Right lobe of liver (tissue), 4 donors: ENCODE measurements at regions not wholly inside any gene's neighbourhood (a gene's known extent, or its start where the extent isn't known, plus 50 kb on each side); places are given as distances from the start of the nearest gene placed in this dataset.

ENCODE experiments used
- CTCF ChIP-seq, 4 donors: fragments of 200-600 bp in 3 of 4; fragments of 450-650 bp in 1 of 4; IDR thresholded peaks; one replicate each; pipeline versions ENCODE4 v1.5.1 to v1.8.0; 2016 to 2022; ENCODE audit warnings: antibody characterized with exemption in 4 of 4, mild to moderate bottlenecking in 2 of 4
- POLR2A ChIP-seq: fragments of 450-650 bp; IDR thresholded peaks from one replicate; pipeline ENCODE4 v1.6.1; 2017; ENCODE audit warnings: antibody characterized with exemption, mild to moderate bottlenecking
- donor health status: DM: no; HTN: no; CAD: no.
- donor health status: DM: no; HTN: no; CAD: no.
- donor health status: DM: no; HTN: yes; CAD: no.

- no peak for TF ChIP-seq CTCF (IDR thresholded peaks at IDR 0.05)
- TF ChIP-seq POLR2A, result no peak
Measured at GRCh38 chr19:32130332-32130731, 215.1 kb upstream of the ZNF507 start.
